NCI-H345 treated with DMSO at 0.1 percent for 48 hours (cell line): ENCODE measurements at regions not wholly inside any gene's neighbourhood (a gene's known extent, or its start where the extent isn't known, plus 50 kb on each side); places are given as distances from the start of the nearest gene placed in this dataset.

ENCODE experiments used
- DNase-seq: peaks from one replicate; lab custom pipeline; 2025; ENCODE audit not compliant: unreplicated experiment; lab: John Stamatoyannopoulos, UW

GRCh38 chr10:4353964-4354363 is 472.0 kb upstream of the AKR1E2 start:
- no peak for DNase-seq

- DNase-seq = no peak
Measured at GRCh38 chr10:4353059-4353655, 472.9 kb upstream of the AKR1E2 start.

- DNase-seq = no peak
Measured at GRCh38 chr10:4352414-4352961, 473.5 kb upstream of the AKR1E2 start.

- DNase-seq = no peak
Measured at GRCh38 chr10:4351723-4352413, 474.1 kb upstream of the AKR1E2 start.

GRCh38 chr10:4347397-4347796 is 478.6 kb upstream of the AKR1E2 start:
- DNase-seq = no peak

GRCh38 chr10:4345877-4346646 is 479.9 kb upstream of the AKR1E2 start:
- no peak for DNase-seq

- no peak for DNase-seq
Measured at GRCh38 chr10:4344492-4344994, 481.5 kb upstream of the AKR1E2 start.

GRCh38 chr10:4343873-4344272 is 482.1 kb upstream of the AKR1E2 start:
- no peak for DNase-seq

GRCh38 chr10:4343091-4343490 is 482.9 kb upstream of the AKR1E2 start:
- DNase-seq = no peak

GRCh38 chr10:4338768-4339167 is 487.2 kb upstream of the AKR1E2 start:
- DNase-seq = no peak

GRCh38 chr10:4337563-4337962 is 488.4 kb upstream of the AKR1E2 start:
- DNase-seq = no peak

GRCh38 chr10:4334871-4335270 is 491.1 kb upstream of the AKR1E2 start:
- DNase-seq = no peak

- DNase-seq = no peak
Measured at GRCh38 chr10:4334015-4334414, 492.0 kb upstream of the AKR1E2 start.

GRCh38 chr10:4333459-4333894 is 492.5 kb upstream of the AKR1E2 start:
- DNase-seq = no peak

GRCh38 chr10:4332764-4333458 is 493.1 kb upstream of the AKR1E2 start:
- DNase-seq = no peak

- DNase-seq = no peak
Measured at GRCh38 chr10:4331150-4331549, 494.9 kb upstream of the AKR1E2 start.

GRCh38 chr10:4330636-4331035 is 495.4 kb upstream of the AKR1E2 start:
- DNase-seq = no peak

- no peak for DNase-seq
Measured at GRCh38 chr10:4329225-4329624, 496.8 kb upstream of the AKR1E2 start.

- no peak for DNase-seq
Measured at GRCh38 chr10:4326647-4327046, 499.4 kb upstream of the AKR1E2 start.

GRCh38 chr10:4319870-4320367 is 506.1 kb upstream of the AKR1E2 start:
- no peak for DNase-seq
